Left hindlimb (tissue), 1 donor: ENCODE measurements at regions not wholly inside any gene's neighbourhood (a gene's known extent, or its start where the extent isn't known, plus 50 kb on each side); places are given as distances from the start of the nearest gene placed in this dataset.

Experiments used
- DNase-seq: peaks from one replicate; pipeline ENCODE4 v3.0.0-alpha.2; 2018

- no peak for DNase-seq
Measured at GRCh38 chr1:55947446-55947845, 631.9 kb downstream of the PLPP3 start.

GRCh38 chr1:55943721-55944435, 635.5 kb downstream of the PLPP3 start:
- DNase-seq = no peak

- no peak for DNase-seq
Measured at GRCh38 chr1:55943012-55943411, 636.4 kb downstream of the PLPP3 start.

- DNase-seq = no peak
Measured at GRCh38 chr1:55939866-55940265, 639.5 kb downstream of the PLPP3 start.

GRCh38 chr1:55938861-55939260, 640.5 kb downstream of the PLPP3 start:
- DNase-seq = no peak

- no peak for DNase-seq
Measured at GRCh38 chr1:55938376-55938850, 641.0 kb downstream of the PLPP3 start.

GRCh38 chr1:55937840-55938375, 641.5 kb downstream of the PLPP3 start:
- DNase-seq = no peak

- DNase-seq = no peak
Measured at GRCh38 chr1:55935236-55935635, 644.1 kb downstream of the PLPP3 start.

GRCh38 chr1:55932402-55932801, 647.0 kb downstream of the PLPP3 start:
- no peak for DNase-seq

- peak; percentile 48 for DNase-seq
Measured at GRCh38 chr1:55931081-55931940, 648.1 kb downstream of the PLPP3 start.

GRCh38 chr1:55929652-55930051, 649.7 kb downstream of the PLPP3 start:
- no peak for DNase-seq

- no peak for DNase-seq
Measured at GRCh38 chr1:55928576-55928975, 650.8 kb downstream of the PLPP3 start.

GRCh38 chr1:55927702-55928290, 651.6 kb downstream of the PLPP3 start:
- no peak for DNase-seq

- DNase-seq = no peak
Measured at GRCh38 chr1:55926906-55927471, 652.4 kb downstream of the PLPP3 start.

GRCh38 chr1:55916907-55917306, 662.5 kb downstream of the PLPP3 start:
- no peak for DNase-seq

- DNase-seq = no peak
Measured at GRCh38 chr1:55916481-55916880, 662.9 kb downstream of the PLPP3 start.

GRCh38 chr1:55913565-55913964, 665.8 kb downstream of the PLPP3 start:
- no peak for DNase-seq

- DNase-seq = no peak
Measured at GRCh38 chr1:55912438-55912837, 666.9 kb downstream of the PLPP3 start.

GRCh38 chr1:55904541-55904940, 674.8 kb downstream of the PLPP3 start:
- DNase-seq = no peak

- DNase-seq = no peak
Measured at GRCh38 chr1:55898181-55898580, 681.2 kb downstream of the PLPP3 start.

- no peak for DNase-seq
Measured at GRCh38 chr1:55896210-55896609, 681.0 kb upstream of the USP24 start.

GRCh38 chr1:55894521-55894920, 679.4 kb upstream of the USP24 start:
- no peak for DNase-seq

- no peak for DNase-seq
Measured at GRCh38 chr1:55893155-55893554, 678.0 kb upstream of the USP24 start.
